CD14-positive monocyte (primary cell): ENCODE measurements at regions not wholly inside any gene's neighbourhood (a gene's known extent, or its start where the extent isn't known, plus 50 kb on each side); places are given as distances from the start of the nearest gene placed in this dataset.

Experiments
- DNase-seq, 3 donors: peaks; one replicate each; pipeline ENCODE4 v3.0.0-alpha.2; 2011 to 2022
- H2AFZ ChIP-seq: 2 replicates; pipeline ENCODE4 v1.6.0; 2012; ENCODE audit warnings: mild to moderate bottlenecking, low read depth, low read length, inconsistent platforms; ENCODE audit not compliant: insufficient read depth, poor library complexity, severe bottlenecking
- H3K27ac ChIP-seq, 2 donors: 1 replicate in 1 of 2; 2 replicates in 1 of 2; pipeline ENCODE4 v1.5.1; 2012 to 2013; ENCODE audit warnings: low read length in 2 of 2, control low read depth in 1 of 2, inconsistent platforms in 1 of 2, low read depth in 1 of 2, mild to moderate bottlenecking in 1 of 2
- H3K27me3 ChIP-seq, 2 donors: one replicate each; pipeline versions ENCODE4 v1.6.0 to v1.6.1; 2011 to 2013; ENCODE audit warnings: low read length in 2 of 2; ENCODE audit not compliant: control insufficient read depth in 2 of 2, insufficient read depth in 2 of 2
- H3K36me3 ChIP-seq, 2 donors: replicated peaks in 1 of 2; 1 replicate in 1 of 2; 2 replicates in 1 of 2; pipeline versions ENCODE4 v1.5.1 to v1.6.1; 2012 to 2013; ENCODE audit warnings: low read length in 2 of 2, control low read depth in 1 of 2, inconsistent platforms in 1 of 2, mild to moderate bottlenecking in 1 of 2; ENCODE audit not compliant: insufficient read depth in 2 of 2, control insufficient read depth in 1 of 2
- H3K4me1 ChIP-seq, 2 donors: 1 replicate in 1 of 2; 2 replicates in 1 of 2; pipeline versions ENCODE4 v1.5.1 to v1.6.1; 2012 to 2013; ENCODE audit warnings: low read length in 2 of 2, control low read depth in 1 of 2, inconsistent platforms in 1 of 2, mild to moderate bottlenecking in 1 of 2, moderate library complexity in 1 of 2; ENCODE audit not compliant: insufficient read depth in 2 of 2, control insufficient read depth in 1 of 2
- H3K4me2 ChIP-seq: replicated peaks from 2 replicates; pipeline ENCODE3; 2012; ENCODE audit warnings: low read length, moderate library complexity, mild to moderate bottlenecking; ENCODE audit not compliant: poor library complexity, severe bottlenecking; ENCODE audit errors: extremely low read depth
- H3K4me3 ChIP-seq, 3 experiments: fragments of 200-600 bp in 1 of 3; sonication (generic) in 1 of 3; replicated peaks in 1 of 3; 1 replicate in 2 of 3; 2 replicates in 1 of 3; pipeline ENCODE4 v1.5.1; 2011 to 2013; ENCODE audit warnings: low read length in 3 of 3, mild to moderate bottlenecking in 3 of 3, control low read depth in 2 of 3, low read depth in 2 of 3, inconsistent platforms in 1 of 3, moderate library complexity in 1 of 3
- H3K79me2 ChIP-seq: 2 replicates; pipeline ENCODE4 v1.6.0; 2012; ENCODE audit warnings: mild to moderate bottlenecking, control low read depth, inconsistent platforms, low read length, moderate library complexity; ENCODE audit not compliant: insufficient read depth
- H3K9ac ChIP-seq: 2 replicates; pipeline ENCODE4 v1.6.0; 2017; ENCODE audit warnings: low read length, mild to moderate bottlenecking; ENCODE audit not compliant: insufficient read depth, poor library complexity, severe bottlenecking
- H3K9me3 ChIP-seq, 2 donors: replicated peaks in 1 of 2; 1 replicate in 1 of 2; 2 replicates in 1 of 2; pipeline versions ENCODE4 v1.5.1 to v1.6.1; 2012 to 2013; ENCODE audit warnings: low read length in 2 of 2, control low read depth in 1 of 2; ENCODE audit not compliant: control insufficient read depth in 1 of 2, insufficient read depth in 1 of 2
- H4K20me1 ChIP-seq: 2 replicates; pipeline ENCODE4 v1.6.0; 2012; ENCODE audit warnings: mild to moderate bottlenecking, low read length, control low read depth, moderate library complexity; ENCODE audit not compliant: insufficient read depth
- H3K27ac Mint-ChIP-seq, 7 donors: one replicate each; pipeline ENCODE4 v1.8.0; 2020; ENCODE audit warnings: mild to moderate bottlenecking in 7 of 7, mixed read lengths in 7 of 7, moderate library complexity in 6 of 7, inconsistent platforms in 2 of 7
- H3K27me3 Mint-ChIP-seq, 3 donors: one replicate each; pipeline ENCODE4 v1.8.0; 2021 to 2022; ENCODE audit warnings: low read depth in 3 of 3, mild to moderate bottlenecking in 3 of 3, mixed read lengths in 3 of 3, moderate library complexity in 3 of 3, inconsistent platforms in 1 of 3
- H3K36me3 Mint-ChIP-seq, 2 donors: one replicate each; pipeline ENCODE4 v1.8.0; 2020; ENCODE audit warnings: mixed read lengths in 2 of 2, inconsistent platforms in 1 of 2, mild to moderate bottlenecking in 1 of 2
- H3K4me1 Mint-ChIP-seq: one replicate; pipeline ENCODE4 v1.8.0; 2020; ENCODE audit warnings: mild to moderate bottlenecking, mixed read lengths
- H3K4me3 Mint-ChIP-seq, 2 donors: one replicate each; pipeline ENCODE4 v1.8.0; 2020; ENCODE audit warnings: mild to moderate bottlenecking in 2 of 2, mixed read lengths in 2 of 2, moderate library complexity in 1 of 2
- H3K9me3 Mint-ChIP-seq, 7 donors: one replicate each; pipeline ENCODE4 v1.8.0; 2020 to 2022; ENCODE audit warnings: mixed read lengths in 7 of 7, mild to moderate bottlenecking in 6 of 7, moderate library complexity in 6 of 7, inconsistent platforms in 2 of 7
- CTCF ChIP-seq: fragments of 200-600 bp; IDR thresholded peaks from one replicate; pipeline ENCODE4 v1.8.0; 2022; ENCODE audit warnings: antibody characterized with exemption, mild to moderate bottlenecking
- WGBS: methylation state at CpG from one replicate; pipeline ENCODE4 v1.1.5; 2013; ENCODE audit warnings: missing lambda C conversion rate; ENCODE audit not compliant: insufficient coverage; 5-methylcytosine and 5-hydroxymethylcytosine counted together
- intact Hi-C, 2 donors: fragments of 100-400 bp; cut with micrococcal nuclease; formaldehyde crosslinking; loops; one replicate each; pipeline versions ENCODE4 v1.15.0 to v1.15.1; 2023

DNA sequence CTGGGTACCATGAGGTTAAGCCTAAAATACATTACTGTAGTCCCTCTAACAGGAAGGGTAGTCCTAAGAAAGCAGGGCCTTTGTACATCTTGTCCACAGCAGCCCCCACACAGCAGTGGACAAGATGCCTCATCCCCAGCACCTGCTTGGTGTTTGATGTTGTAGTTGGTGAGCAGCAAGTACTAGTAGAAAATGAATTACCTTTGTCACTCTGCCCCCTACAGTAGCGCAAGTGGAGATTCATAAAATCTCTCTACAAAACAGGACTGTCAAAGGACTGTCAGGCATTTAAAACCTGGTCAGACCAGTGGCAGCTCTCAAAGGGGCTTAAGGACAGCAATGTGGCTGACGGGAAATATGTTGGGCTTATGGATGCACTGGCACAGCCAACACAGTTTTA lies 122.5 kb downstream of the TMEM174 start:
- TF ChIP-seq CTCF, result no peak
- peaks cover 70 to 89% of the 10 kb centered on the region in 2 donors for H3K27me3 ChIP-seq
- no peak overlapping the region for H2AFZ ChIP-seq
- peaks cover 2% of the 10 kb centered on the region in 2 donors for H3K36me3 Mint-ChIP-seq
- no peaks in the 10 kb centered on the region for H3K79me2 ChIP-seq
- H3K9ac ChIP-seq, result no peak overlapping the region
- peaks cover 0 to 38% of the 10 kb centered on the region in 2 donors for H3K9me3 ChIP-seq
- DNase-seq, result no peak
- H3K9me3 Mint-ChIP-seq, result peaks cover 0 to 8% (median 5%) of the 10 kb centered on the region in 7 donors
- H3K4me1 Mint-ChIP-seq, result peaks cover 13% of the 10 kb centered on the region
- intact Hi-C loops, result no loop called here
- no peaks in the 10 kb centered on the region for H3K4me1 ChIP-seq
- H3K27me3 Mint-ChIP-seq, result peaks cover 76 to 94% (median 81%) of the 10 kb centered on the region in 3 donors
- H3K4me3 Mint-ChIP-seq, result peak overlapping the region in 1 of 2 donors; percentile 71
- no CpG with 5 or more reads among the region's 2 CpGs for WGBS
- H3K36me3 ChIP-seq, result no peaks in the 10 kb centered on the region
- no peak overlapping the region for H3K4me2 ChIP-seq
- no peak overlapping the region for H3K4me3 ChIP-seq
- H3K27ac ChIP-seq, result no peak overlapping the region
- no peak overlapping the region for H3K27ac Mint-ChIP-seq
- no peaks in the 10 kb centered on the region for H4K20me1 ChIP-seq

DNA sequence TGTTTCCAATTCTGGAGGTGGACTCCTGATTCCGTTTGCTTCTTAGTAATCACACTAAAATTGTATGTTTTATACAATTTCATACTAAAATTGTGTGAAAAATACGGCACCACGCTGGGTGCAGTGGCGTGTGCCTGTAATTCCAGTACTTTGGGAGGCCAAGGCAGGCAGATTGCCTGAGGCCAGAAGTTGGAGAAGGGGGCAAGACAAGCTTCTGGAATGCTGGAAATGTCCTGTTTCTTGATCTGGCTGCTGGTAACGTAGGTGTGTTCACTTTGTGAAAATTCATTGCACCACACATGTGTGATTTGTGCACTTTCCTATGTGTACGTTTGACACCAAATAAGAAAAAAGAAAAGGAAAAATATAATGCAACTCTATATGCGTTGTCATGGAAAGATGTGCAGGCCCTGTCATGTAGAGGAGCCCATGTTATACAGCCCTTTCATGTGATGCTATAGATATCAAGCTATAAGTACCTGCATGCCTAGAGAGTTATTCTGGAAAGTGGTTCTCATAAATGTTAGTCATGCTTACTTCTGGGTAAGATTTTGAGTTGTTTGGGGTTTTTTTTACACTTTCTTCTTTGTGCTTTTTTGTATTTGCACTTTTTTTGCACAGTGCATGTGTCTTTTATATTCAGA lies 119.9 kb downstream of the TMEM174 start:
- H3K27me3 ChIP-seq, result peaks cover 57 to 78% of the 10 kb centered on the region in 2 donors
- WGBS, result 100% methylated on average over 2 of the region's 7 CpGs
- H3K4me1 Mint-ChIP-seq, result no peaks in the 10 kb centered on the region

More for the DNA sequence above, 119.9 kb downstream of the TMEM174 start:
- Mint-ChIP-seq H3K27me3 (peaks cover 63 to 84% (median 71%) of the 10 kb centered on the region in 3 donors), H3K27ac (no peak overlapping the region), H3K9me3 (peaks cover 0 to 10% (median 3%) of the 10 kb centered on the region in 7 donors), H3K4me3 (no peak overlapping the region), H3K36me3 (peaks cover 0 to 2% of the 10 kb centered on the region in 2 donors)
- H3K9ac ChIP-seq, result no peak overlapping the region
- H3K36me3 ChIP-seq, result no peaks in the 10 kb centered on the region
- no peaks in the 10 kb centered on the region for H3K4me1 ChIP-seq
- intact Hi-C loops, result no loop called here
- H3K4me2 ChIP-seq, result no peak overlapping the region
- peaks cover 0 to 20% of the 10 kb centered on the region in 2 donors for H3K9me3 ChIP-seq
- no peak for TF ChIP-seq CTCF
- no peaks in the 10 kb centered on the region for H3K79me2 ChIP-seq
- no peak overlapping the region for H2AFZ ChIP-seq
- H3K4me3 ChIP-seq, result no peak overlapping the region
- no peak overlapping the region for H3K27ac ChIP-seq
- no peaks in the 10 kb centered on the region for H4K20me1 ChIP-seq
- no peak for DNase-seq
